PC-9 (cell line): ENCODE measurements at regions not wholly inside any gene's neighbourhood (a gene's known extent, or its start where the extent isn't known, plus 50 kb on each side); places are given as distances from the start of the nearest gene placed in this dataset.

Source experiments
- BruUV-seq: library from RNA; stranded (reverse); fragments of 400-500 nt; replicated peaks from 2 replicates; lab custom pipeline; 2021; lab: Mats Ljungman, UMichigan
- CTCF ChIA-PET: fragments of 300-600 bp; sonication (Branson Sonifier 250); formaldehyde crosslinking; loops from one replicate; lab custom pipeline; 2022; ENCODE audit warnings: antibody characterized with exemption; lab: Charles Lee
- POLR2A ChIA-PET: fragments of 300-600 bp; sonication (Branson Sonifier 250); formaldehyde crosslinking; loops from one replicate; lab custom pipeline; 2022; ENCODE audit warnings: antibody characterized with exemption; ENCODE audit not compliant: unreplicated experiment; lab: Charles Lee
- DNase-seq, 2 experiments: peaks; one replicate each; pipeline versions ENCODE4 v3.0.0 to v3.0.0-alpha.2; 2015 to 2022; ENCODE audit warnings: mixed read lengths in 1 of 2
- H2AFZ ChIP-seq: fragments of 200-600 bp; sonication (generic); 2 replicates; pipeline ENCODE4 v1.8.1; 2017; ENCODE audit warnings: antibody characterized with exemption
- H3F3A ChIP-seq: fragments of 200-600 bp; sonication (generic); 2 replicates; pipeline ENCODE4 v1.8.1; 2017; ENCODE audit warnings: antibody characterized with exemption, mild to moderate bottlenecking, low read depth; ENCODE audit not compliant: insufficient read depth
- H3K27ac ChIP-seq: fragments of 200-600 bp; sonication (generic); 2 replicates; pipeline ENCODE4 v1.6.1; 2016; ENCODE audit warnings: mixed run types
- H3K27me3 ChIP-seq: fragments of 200-600 bp; sonication (generic); 2 replicates; pipeline ENCODE4 v1.6.1; 2016; ENCODE audit warnings: low read depth, mixed run types; ENCODE audit not compliant: insufficient read depth
- H3K36me3 ChIP-seq: fragments of 200-600 bp; sonication (generic); 2 replicates; pipeline ENCODE4 v1.6.1; 2016; ENCODE audit warnings: low read depth, mixed run types
- H3K4me1 ChIP-seq: fragments of 200-600 bp; sonication (generic); replicated peaks from 2 replicates; pipeline ENCODE4 v1.6.1; 2016; ENCODE audit warnings: mixed run types; ENCODE audit not compliant: insufficient read depth
- H3K4me2 ChIP-seq: fragments of 200-600 bp; sonication (generic); 2 replicates; pipeline ENCODE4 v1.6.1; 2017; ENCODE audit warnings: mixed run types
- H3K4me3 ChIP-seq: fragments of 200-600 bp; sonication (generic); 2 replicates; pipeline ENCODE4 v1.6.1; 2016; ENCODE audit warnings: mixed run types
- H3K79me2 ChIP-seq: fragments of 200-600 bp; sonication (generic); 2 replicates; pipeline ENCODE4 v1.6.1; 2017; ENCODE audit warnings: low read depth, mixed run types
- H3K9me2 ChIP-seq: fragments of 200-600 bp; sonication (generic); 2 replicates; pipeline ENCODE4 v1.8.1; 2017; ENCODE audit warnings: mild to moderate bottlenecking; ENCODE audit not compliant: insufficient read depth
- H3K9me3 ChIP-seq: fragments of 200-600 bp; sonication (generic); 2 replicates; pipeline ENCODE4 v1.8.1; 2016; ENCODE audit warnings: low read depth; ENCODE audit not compliant: insufficient read depth
- H4K20me1 ChIP-seq: fragments of 200-600 bp; sonication (generic); 2 replicates; pipeline ENCODE4 v1.8.1; 2017; ENCODE audit not compliant: insufficient read depth
- EZH2 ChIP-seq: fragments of 200-600 bp; sonication (generic); IDR thresholded peaks from 2 replicates; pipeline ENCODE4 v1.8.0; 2017; ENCODE audit warnings: antibody characterized with exemption, low read depth
- intact Hi-C: fragments of 100-400 bp; cut with micrococcal nuclease; formaldehyde crosslinking; loops from one replicate; pipeline ENCODE4 v1.10.0; 2022; ENCODE audit not compliant: unreplicated experiment
- TF ChIP-seq, protein P1 (sequence below): fragments of 200-600 bp; sonication (generic); conservative IDR thresholded peaks from 2 replicates; pipeline ENCODE4 v1.6.1; 2017; ENCODE audit warnings: mixed run types, antibody characterized with exemption, mild to moderate bottlenecking, moderate library complexity

DNA sequence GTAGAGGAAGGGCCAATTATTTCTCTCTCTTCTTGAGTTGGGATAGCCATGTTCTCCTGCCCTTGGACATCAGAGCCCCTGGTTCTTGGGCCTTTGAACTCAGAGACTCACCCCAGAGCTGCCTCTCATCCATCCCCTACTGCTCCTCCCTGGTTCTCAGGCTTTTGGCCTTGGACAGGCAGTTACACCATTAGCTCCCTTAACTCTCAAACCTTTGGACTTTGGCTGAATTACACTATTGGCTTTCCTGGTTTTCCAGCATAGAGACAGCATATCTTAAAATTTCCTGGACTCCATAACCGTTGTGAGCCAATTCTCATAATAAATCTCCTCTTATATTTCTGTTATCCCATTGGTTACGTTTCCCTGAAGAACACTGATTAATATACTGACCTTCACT is 63.7 kb upstream of the CHL1 start:
- H3F3A ChIP-seq, result no peaks in the 10 kb centered on the region
- H3K9me2 ChIP-seq, result no peaks in the 10 kb centered on the region
- no peaks in the 10 kb centered on the region for H3K9me3 ChIP-seq
- no peaks in the 10 kb centered on the region for H4K20me1 ChIP-seq
- H3K27me3 ChIP-seq, result no peaks in the 10 kb centered on the region
- H3K27ac ChIP-seq, result no peak overlapping the region
- H3K4me2 ChIP-seq, result no peak overlapping the region
- BruUV-seq, result no TSS peak
- no peaks in the 10 kb centered on the region for H3K79me2 ChIP-seq
- H3K36me3 ChIP-seq, result no peaks in the 10 kb centered on the region
- no peak overlapping the region for H3K4me3 ChIP-seq
- intact Hi-C loops, result no loop called here
- no peak for DNase-seq
- TF ChIP-seq, protein P1, sequence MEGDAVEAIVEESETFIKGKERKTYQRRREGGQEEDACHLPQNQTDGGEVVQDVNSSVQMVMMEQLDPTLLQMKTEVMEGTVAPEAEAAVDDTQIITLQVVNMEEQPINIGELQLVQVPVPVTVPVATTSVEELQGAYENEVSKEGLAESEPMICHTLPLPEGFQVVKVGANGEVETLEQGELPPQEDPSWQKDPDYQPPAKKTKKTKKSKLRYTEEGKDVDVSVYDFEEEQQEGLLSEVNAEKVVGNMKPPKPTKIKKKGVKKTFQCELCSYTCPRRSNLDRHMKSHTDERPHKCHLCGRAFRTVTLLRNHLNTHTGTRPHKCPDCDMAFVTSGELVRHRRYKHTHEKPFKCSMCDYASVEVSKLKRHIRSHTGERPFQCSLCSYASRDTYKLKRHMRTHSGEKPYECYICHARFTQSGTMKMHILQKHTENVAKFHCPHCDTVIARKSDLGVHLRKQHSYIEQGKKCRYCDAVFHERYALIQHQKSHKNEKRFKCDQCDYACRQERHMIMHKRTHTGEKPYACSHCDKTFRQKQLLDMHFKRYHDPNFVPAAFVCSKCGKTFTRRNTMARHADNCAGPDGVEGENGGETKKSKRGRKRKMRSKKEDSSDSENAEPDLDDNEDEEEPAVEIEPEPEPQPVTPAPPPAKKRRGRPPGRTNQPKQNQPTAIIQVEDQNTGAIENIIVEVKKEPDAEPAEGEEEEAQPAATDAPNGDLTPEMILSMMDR, result no peak
- TF ChIP-seq EZH2, result no peak
- ChIA-PET POLR2A (no interaction called here), CTCF (no interaction called here)
- H2AFZ ChIP-seq, result no peak overlapping the region
- no peaks in the 10 kb centered on the region for H3K4me1 ChIP-seq

DNA sequence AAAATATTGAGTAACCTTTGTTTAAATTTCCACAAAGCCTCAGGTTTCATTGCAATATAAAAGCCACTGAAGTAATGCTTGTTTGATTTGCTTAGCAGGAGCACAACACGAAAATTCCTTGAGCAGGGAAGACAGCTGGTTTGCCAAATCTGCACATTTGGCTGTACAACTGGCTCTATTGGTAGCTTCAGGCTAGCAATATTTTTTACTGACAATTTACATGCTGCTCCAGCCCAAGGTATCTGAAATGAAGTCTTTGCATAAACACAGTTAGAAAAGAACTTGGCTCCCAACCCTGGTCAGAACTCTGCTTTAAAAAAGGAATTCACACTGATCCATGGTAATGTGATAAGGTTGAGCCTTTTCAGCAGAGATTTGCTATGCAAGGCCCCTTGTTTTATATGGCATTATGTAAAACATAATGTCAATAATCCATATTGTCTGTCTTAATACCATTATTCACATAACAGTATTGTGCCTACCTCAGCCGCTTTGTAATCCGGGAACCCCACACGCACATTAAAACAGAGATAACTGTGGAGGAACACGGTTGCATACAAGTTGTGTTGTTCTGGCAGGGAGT is 55.7 kb upstream of the CHL1 start:
- Histone ChIP-seq H3K9me2 (no peaks in the 10 kb centered on the region), H4K20me1 (no peaks in the 10 kb centered on the region), H3K4me3 (no peak overlapping the region), H3K4me1 (no peaks in the 10 kb centered on the region), H3K27me3 (no peaks in the 10 kb centered on the region), H3K4me2 (no peak overlapping the region), H3F3A (no peaks in the 10 kb centered on the region), H2AFZ (no peak overlapping the region), H3K36me3 (no peaks in the 10 kb centered on the region), H3K79me2 (no peaks in the 10 kb centered on the region), H3K9me3 (no peaks in the 10 kb centered on the region), H3K27ac (no peak overlapping the region)
- intact Hi-C loops, result no loop called here
- POLR2A ChIA-PET, result no interaction called here
- no TSS peak for BruUV-seq
- CTCF ChIA-PET, result no interaction called here
- TF ChIP-seq, protein P1, result no peak
- no peak for TF ChIP-seq EZH2
- DNase-seq, result no peak
